ENCODE measurements at regions not wholly inside any gene's neighbourhood (a gene's known extent, or its start where the extent isn't known, plus 50 kb on each side); places are given as distances from the start of the nearest gene placed in this dataset.

DNA sequence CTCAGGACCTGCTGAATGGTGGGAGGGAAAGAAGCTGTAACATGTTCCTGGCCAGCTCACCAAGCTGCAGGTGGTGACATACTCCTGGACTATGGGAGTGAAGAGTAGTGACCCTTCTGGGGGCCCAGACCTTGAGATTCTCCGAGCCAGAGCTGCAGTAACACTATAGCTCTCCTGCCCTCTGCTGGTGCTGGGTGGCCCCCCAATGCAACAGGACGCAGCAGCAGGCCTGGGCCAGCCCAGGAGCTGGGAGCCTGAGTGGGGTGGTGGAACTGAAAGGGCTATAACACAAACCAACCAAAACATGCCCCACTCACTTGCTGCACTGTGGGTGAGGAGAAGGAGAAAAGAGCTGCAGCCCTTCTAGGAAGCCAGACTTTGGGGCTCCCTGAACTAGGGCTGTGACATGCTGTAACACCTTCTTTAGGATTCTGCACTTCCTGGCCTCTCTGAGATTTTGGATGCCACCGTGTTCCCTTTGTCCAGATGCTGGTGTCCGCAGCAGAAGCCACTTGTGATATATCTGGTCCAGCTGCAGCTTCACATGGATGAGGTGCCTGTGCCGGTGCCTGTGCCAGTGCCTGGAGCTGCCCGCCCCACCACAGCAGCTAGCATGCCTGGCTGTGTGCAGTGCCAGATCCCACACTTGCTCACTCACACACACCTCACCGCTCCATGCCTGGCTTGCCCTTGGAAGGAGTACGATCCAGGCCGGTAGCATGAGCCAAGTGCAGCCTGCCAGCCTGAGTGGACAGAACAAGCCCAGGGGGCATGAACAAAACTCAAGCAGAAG, 636.8 kb upstream of the KCNMB2 start:
- TF ChIP-seq, protein P1, sequence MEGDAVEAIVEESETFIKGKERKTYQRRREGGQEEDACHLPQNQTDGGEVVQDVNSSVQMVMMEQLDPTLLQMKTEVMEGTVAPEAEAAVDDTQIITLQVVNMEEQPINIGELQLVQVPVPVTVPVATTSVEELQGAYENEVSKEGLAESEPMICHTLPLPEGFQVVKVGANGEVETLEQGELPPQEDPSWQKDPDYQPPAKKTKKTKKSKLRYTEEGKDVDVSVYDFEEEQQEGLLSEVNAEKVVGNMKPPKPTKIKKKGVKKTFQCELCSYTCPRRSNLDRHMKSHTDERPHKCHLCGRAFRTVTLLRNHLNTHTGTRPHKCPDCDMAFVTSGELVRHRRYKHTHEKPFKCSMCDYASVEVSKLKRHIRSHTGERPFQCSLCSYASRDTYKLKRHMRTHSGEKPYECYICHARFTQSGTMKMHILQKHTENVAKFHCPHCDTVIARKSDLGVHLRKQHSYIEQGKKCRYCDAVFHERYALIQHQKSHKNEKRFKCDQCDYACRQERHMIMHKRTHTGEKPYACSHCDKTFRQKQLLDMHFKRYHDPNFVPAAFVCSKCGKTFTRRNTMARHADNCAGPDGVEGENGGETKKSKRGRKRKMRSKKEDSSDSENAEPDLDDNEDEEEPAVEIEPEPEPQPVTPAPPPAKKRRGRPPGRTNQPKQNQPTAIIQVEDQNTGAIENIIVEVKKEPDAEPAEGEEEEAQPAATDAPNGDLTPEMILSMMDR (IDR thresholded peaks at IDR 0.05), result no peak
- TF ChIP-seq EP300 (IDR thresholded peaks at IDR 0.05), result no peak

Measured in ovary (tissue), 3 donors.